Effector CD8-positive, alpha-beta T cell (primary cell): ENCODE measurements at regions not wholly inside any gene's neighbourhood (a gene's known extent, or its start where the extent isn't known, plus 50 kb on each side); places are given as distances from the start of the nearest gene placed in this dataset.
"Not testable (repeated sequence)": the region's sequence is repeated elsewhere in the genome, so short reads cannot be mapped to it uniquely, and the experiment has no call there.

Experiments used
- DNase-seq: peaks from one replicate; lab custom pipeline; 2025; lab: John Stamatoyannopoulos, UW

DNA sequence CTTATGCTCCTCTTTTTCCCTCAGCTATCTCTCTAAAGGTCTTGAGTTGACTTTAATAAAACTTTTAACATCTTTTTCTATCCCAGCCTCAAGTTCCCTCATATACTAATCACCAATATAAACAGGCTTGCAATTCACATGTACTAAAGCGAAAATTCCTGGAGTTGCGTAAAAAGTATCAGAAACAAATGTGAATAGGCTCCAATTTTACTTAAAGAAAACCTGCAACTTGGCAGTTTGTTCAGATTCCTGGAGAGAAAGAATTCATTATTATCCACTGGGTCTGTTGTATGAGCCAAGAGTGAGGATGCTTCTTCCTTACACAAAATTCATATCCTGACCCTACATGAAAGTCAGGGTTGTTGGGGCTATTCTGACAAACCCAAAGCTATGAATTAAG, 384.2 kb downstream of the DTWD2 start:
- DNase-seq: no peak

DNA sequence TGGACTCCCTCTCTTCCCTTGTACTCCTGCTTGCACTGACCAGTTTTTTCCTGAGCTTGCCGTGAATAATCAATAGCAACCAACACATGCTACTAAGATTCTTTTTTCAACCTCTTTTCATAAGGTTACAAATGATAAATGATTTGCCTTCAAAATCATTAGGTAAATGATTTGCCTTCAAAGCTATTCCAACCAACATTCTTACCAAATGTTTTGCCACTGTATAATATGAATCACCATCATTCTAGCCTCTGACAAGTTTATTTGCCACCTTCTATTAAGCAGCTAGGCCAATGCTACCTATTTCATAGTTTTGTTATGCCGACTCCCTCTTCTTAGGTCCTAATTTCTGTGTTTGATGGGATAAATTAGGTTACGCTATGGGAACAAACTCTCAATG, 385.1 kb downstream of the DTWD2 start:
- no peak for DNase-seq

DNA sequence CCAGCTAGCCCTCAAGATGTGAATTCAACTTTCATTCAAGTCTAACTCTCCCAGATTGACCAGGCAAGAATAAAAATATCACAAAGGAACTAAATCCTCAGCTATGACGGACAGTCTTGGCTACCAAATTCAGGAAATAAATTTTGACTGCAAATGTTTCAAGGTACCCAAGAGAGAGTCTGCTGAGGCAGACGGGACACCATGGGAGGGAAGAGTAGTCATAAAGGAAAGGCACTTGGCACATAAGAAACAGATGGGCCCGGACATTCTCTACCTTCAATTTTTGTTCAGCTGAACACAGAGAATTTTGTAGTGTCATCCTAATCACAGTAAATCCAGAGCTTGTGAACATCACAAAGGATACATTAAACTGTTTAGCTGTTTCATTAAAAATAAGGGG, 390.0 kb downstream of the DTWD2 start:
- no peak for DNase-seq

DNA sequence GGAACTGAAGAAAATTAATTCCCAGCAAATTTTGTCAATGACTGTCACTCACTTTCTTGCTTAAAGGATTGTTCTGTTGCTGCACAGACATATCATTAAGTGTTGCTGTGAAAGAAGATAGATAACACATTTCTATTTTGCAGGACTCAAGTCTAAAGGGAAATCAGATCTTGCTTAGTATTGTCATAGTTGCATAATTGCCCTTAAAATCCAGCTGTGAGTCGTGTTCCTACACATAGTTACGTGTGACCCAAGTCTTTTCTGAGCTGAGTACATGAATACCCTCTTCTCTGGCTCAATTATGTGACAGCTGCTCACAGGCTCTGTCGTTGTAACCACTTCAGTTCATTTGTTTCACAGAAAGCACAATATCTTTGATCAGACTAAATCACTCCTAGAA, 390.8 kb downstream of the DTWD2 start:
- no peak for DNase-seq

DNA sequence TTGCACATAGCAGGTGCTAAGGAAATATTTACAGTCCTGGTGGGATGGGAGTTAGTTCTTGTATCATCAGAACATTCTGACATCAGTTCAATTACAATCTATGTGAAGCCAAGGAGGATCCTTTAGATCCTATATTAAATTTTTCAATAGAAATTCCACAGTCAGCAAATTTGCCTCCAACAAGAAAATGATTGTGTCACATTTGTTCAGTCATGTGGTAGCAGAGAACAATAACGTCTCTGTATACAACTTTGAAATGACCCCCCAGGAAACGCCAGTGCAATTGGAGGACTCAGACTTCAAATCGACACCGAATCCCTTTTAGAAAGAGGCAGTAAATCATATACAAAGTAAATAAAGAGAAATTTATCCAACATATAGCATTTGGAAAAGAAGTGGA, 392.1 kb downstream of the DTWD2 start:
- no peak for DNase-seq

DNA sequence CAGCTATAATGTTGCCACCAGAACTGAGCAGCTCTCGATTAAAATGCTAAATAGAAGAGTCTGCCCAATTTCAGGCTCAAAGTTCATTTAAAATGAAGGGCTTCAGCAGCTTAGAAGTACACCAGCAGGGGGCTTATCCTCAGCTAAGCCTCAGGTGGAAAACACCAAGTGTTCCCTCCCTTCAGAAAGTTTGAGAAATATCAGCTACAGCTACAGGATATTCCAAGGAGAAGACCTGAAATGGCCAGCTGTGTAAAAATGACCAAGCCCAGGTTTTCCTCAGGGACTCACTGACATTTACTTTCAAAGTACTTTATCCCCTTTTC, 395.4 kb downstream of the DTWD2 start:
- DNase-seq: no peak

DNA sequence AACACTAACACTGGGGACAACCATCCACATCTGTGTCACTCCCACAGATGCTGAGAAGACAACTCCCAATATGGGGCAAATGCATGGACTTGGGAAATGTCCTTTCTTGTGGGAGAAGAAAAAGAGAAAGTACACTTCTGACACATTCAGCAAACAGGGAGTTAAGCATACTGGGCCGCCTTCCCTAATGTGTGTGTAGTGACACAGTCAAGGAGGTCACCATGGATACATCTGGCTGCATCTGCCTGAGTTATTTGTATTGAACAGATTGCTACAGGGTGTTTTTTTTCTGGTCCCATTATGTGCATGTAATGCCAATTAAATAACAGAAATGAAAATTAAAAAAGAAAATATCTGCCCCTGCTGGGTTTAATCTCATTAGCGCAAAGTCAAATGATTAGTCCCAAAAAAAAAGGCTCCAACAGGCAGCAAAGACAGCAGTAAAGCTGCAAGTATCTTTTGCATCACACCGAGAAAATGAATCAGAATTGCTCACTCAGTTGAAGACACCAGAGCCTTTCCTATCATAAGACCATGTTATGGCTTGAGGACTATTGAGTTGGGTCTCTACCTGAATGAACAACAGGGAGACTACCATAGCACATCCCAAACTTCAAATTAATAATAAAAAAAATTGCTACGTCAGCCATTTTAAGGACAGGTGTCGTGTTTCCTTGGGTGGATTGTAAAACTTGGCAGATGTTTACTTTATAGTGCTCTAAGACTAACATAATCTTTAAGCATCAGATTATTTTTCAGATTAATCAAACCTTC, 395.9 kb downstream of the DTWD2 start:
- DNase-seq: no peak

DNA sequence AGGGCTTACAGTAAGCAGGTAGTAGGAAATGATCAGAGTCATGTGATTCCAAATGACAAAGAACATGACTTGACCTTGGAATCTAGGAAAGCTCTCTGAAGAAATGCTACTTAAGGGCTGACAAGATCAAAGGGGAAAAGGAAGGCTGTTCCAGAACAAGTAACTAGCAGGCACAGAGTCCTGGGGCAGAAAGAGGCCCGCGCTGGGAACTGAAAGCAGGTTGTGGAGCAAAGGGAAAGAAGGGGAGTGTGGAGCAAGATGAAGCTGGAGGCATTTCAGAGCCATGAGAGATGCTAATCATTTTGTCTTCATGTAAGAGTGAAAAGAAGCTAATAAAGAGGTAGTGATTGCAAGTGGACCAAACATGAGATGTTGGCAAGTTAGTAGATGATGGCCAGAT, 397.5 kb downstream of the DTWD2 start:
- no peak for DNase-seq

DNA sequence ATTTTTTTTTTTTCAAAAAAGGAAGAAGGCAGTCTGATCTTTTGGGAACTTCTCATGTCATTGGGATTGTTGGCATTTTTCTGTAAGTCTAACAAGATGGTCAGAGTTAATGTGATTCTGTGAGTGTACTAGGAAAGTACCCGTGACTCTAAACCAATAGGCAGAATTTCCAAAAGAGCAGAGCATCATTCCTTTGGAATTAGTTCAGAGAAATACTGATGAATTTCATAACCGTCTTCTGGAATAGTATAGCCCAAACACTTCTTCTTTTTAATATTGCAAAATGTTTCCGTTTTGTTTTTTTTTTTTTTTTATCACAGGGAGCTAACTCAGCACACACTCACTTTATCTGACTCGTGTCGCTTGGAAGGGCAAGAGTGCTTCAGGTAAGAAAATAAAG, 407.4 kb downstream of the DTWD2 start:
- no peak for DNase-seq

DNA sequence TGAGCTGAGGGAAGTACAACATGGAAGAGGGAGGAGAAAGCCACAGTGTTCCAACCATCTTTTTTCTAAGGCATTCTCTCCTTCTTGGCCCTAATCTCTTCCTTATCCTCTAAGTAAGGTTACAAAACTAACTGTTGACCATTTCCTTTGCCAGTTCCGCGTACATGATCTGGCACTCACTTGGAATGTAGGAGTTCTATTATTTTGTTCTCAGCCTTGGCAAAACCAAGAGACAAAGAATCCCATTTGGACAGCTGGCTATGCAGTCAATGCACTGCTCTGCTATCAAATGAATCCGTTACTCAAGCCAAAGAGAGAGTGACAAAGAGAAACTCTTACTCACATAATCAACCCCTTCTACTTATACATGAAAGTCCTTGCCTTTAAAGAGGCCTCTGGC, 410.3 kb downstream of the DTWD2 start:
- DNase-seq: no peak

DNA sequence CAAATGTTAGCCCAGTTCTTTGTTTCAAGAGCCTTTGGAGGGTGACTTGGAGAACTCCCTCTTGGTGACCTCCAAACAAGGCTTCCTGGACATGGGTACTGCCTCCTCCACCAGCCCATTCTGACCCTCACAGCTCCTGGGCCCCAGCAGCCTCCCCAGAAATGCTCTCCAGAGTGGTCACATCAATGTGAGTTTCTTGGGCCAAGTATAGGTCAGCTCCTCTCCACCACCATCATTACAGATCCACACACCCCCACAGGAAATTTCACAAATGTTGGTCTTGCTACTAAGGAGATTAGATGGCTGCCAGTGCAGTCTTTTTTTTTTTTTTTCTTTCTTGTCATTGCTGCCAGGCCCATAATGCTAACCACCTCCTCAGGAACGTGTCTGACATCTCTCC, 410.7 kb downstream of the DTWD2 start:
- no peak for DNase-seq

DNA sequence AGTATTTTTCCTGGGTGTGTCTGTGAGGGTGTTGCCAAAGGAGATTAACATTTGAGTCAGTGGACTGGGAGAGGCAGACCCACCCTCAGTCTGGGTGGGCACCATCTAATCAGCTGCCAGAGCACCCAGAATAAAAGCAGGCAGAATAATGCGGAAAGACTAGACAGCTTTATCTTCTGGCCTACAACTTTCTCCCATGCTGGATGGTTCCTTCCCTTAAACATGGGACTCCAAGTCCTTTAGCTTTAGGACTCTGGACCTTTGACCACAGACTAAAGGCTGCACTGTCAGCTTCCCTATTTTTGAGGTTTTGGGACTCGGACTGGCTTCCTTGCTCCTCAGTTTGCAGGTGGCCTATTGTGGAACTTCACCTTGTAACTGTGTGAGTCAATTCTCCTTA, 418.1 kb downstream of the DTWD2 start:
- DNase-seq: not testable (repeated sequence)

DNA sequence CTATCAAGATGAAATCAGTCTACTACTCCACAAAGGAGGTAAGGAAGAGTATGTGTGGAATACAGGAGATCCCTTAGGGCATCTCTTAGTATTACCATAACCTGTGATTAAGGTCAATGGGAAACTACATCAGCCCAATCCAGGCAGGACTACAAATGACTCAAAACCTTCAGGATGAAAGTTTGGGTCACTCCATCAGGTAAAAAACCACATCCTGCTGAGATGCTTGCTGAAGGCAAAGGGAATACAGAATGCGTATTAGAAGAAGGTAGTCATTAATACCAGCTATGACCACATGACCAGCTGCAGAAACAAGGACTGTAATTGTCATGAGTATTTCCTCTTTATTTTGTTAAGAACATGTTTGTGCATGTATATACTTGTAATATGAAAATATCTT, 418.8 kb downstream of the DTWD2 start:
- not testable (repeated sequence) for DNase-seq

DNA sequence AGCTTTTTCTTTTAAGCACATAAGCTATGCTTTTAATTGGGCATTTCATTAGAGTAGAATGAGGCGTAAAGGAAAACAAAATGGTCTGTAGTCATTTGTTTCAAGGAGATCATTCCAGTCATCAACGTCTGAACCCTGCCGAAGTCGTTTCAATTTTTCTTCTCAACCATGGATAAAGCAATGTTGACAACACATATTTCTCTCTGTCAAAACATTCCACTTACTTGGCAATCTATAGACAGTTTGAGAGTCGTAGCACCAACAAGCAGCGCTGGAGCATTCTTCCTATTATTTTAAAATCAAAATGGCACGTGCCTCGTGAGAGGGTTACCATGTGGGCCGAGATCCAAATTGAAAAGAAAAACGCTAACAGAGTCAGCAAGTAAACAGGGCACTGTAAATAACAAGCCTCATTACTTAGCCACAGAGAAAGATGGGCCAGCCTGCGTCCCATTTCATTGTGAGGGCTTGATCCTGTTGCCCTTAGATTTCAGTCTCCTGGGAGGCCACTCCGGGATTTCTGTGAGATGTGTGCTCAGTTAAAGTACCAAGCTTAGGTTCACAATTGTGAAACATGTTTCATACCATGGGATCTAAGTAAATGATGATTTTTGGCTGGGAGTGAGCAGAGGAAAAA, 422.9 kb downstream of the DTWD2 start:
- DNase-seq: no peak

DNA sequence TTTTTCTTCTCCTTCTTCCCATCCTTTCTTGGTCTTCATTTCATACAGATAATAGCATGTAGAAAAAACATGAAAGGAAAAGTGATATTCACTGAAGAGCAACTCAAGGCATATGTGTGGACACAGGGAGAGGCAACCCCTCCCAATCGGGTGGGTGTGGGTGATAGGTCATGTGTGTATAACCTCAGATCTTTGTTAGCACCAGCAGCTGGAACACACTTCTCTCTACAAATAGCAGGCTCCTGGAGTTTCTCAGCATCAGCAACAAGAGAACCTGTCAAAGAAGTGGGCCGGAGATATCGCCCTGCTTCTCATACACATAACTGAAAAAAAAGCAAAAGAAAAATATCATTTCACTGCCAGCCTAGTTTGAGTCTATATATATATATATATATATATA, 426.4 kb downstream of the DTWD2 start:
- no peak for DNase-seq

DNA sequence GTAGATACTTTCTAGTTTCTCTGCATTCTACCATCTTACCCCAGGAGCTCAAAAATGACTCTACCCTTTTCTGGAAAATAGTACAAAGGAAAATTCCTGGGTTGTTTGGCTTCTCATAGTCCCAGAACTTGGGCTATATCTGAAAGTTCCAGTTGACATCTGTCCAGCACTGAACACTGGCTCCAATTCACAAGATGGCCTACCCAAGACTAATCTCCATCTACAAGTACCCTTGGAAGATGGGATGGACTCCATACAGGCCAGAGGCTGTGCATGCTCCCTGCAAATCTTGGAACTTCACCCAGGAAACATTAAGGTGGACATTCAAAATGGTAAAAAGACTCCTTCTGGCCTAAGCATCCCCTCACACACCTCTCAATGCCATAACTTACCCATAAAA, 427.1 kb downstream of the DTWD2 start:
- no peak for DNase-seq

DNA sequence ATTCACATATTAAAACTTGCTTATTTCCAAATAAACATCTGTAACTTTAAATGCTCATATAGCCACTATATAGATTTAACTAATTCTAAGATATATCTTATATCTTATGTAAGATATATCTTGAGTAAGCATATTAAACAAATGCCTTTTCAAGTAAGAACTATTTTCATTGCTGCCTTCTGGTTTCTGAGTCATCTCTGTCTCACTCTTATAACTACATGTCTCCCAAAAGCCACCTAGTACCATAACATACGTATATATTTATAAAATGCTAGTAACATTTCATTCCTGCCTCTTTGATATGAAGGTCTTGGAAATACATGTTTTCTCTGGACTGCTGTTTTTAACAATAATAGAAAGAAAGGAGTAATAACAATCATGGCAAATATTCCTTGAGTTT, 429.5 kb downstream of the DTWD2 start:
- DNase-seq: no peak

DNA sequence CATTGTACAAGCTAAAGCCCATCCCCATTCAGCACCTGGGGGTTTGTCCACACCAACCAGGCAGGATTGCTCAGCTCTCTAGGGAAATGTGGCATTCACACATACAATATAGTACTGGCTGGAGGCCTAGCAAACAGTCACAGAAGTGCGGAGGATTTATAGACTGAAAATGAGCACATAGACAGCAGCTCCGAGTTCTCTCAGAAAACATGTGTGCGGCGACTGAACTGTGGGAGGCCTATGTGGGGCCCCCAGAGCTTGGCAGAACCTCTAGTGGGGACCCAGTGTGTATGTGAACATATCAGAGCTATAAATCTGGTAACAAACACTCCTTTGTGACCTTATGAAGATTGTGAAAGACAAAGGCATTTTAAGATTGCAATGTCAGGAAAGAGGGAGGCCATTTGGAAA, 431.1 kb downstream of the DTWD2 start:
- DNase-seq: no peak

DNA sequence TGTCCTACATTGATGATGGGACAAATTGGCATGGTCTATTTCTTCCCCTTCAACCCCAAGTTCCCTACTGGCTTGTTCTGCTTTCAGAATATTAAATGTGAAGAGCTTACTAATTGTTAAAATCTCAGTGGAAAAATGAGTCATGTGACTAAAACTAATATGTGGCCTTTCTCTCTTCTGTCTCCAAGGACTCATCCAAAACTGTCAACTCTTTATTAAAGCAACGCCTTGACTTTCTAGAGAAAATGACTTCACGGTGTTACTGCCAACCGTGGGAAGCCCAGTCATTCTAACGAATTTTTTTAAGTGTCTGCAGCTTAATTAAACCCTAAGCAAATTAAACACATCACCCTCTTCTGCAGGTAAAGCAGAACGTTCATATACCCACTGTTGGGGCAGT, 431.6 kb downstream of the DTWD2 start:
- no peak for DNase-seq

DNA sequence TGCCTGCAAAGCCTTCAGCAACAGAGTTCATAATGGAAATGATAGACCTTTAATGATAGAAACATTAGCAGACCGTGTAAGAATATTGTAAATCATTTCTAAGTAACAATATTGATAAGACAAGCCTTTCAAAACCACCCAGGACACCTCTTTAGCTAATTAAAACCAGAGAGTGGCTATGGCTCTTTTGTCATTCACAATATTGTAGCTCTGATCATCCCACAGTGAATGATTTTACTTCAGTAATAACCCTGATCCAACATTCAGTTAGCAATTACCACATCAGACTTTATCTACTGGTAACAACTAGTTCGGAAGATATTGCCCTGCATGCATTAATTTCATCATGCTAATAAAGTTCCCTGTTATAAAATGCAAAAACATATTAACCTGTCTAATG, 432.6 kb downstream of the DTWD2 start:
- no peak for DNase-seq

DNA sequence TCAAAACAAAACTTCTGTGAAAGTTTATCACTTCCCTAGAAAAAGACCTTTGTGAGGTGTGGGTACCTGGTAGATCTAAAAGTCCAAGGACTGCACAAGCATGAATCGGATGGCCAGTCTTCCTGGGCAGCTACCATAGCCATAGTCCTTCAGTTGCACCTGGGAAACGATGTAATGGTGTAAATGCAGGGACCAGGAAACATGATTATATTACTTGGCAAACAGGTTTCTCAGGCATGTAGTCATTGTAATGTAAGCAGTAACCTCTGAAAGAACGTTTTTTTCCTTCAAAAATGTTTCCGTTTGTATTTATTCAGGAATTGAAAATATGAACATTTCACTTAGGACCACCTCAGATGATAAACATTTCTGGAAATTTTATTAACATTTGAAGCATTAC, 433.4 kb downstream of the DTWD2 start:
- DNase-seq: no peak

DNA sequence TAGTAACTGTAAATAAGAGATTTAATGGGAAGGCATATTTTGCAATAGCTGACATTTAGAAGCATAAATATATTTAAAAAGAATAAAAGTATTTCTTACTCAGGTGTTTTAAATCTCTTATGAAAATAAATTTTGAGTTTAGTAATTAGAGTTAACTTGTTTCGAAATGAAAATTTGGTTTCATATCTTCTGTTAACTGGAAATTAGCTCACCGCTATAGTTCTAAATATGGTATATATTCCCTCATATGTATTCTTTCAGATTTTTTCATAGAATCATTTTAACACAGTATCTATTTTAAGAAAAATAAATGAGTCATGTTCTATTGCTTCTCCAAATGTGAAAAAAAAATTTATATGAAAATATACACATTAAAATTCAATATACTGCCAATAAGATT, 434.1 kb downstream of the DTWD2 start:
- no peak for DNase-seq

DNA sequence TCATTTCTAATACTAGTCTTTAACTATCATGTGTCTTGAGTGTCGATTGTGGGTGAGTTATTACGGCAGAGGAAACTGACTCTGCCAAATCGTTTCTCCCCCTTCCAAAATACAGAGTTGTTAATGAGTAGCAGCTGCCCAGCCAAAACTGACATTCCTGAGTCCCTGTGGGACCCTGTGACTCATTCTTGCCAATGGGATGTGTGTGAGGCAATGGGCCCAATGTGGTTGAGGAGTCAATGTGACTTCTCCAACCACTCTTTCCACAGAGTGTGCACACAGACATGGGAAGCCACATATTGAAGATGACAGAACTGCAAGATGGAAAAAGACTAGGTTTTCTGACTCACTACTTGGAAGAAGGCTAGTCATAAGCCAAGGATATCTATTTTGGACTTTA, 434.7 kb downstream of the DTWD2 start:
- no peak for DNase-seq

DNA sequence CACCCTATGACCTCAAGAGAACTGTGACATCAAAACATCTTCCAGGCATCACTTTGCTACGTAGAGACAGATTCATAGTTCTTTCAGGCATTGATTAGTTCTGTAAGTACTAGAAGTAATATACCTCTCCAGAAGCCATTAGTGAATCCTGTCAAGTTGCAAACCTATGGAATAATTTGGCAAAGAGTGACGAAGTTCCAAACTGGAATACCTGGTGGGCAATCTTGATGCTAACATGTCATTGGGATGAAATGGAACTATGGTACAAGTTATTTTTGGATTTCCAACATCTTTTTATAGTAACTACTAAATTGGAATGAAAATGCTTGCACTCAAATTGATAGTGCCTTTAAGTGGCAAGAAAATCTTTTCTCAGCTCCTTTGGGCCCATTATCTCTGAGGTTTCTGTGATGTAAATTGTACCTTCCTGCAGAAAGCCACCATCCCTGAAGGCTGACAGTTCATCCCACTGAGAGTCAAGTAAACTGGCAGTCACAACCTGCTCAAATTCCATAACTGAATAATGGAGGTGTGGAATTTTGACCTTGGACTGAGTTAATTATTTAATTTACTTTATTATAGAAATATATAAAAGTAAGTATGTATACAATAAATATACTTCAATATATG, 435.5 kb downstream of the DTWD2 start:
- DNase-seq: no peak
